GM12878 (cell line): ENCODE measurements at regions not wholly inside any gene's neighbourhood (a gene's known extent, or its start where the extent isn't known, plus 50 kb on each side); places are given as distances from the start of the nearest gene placed in this dataset.
A peak's percentile ranks its signal among the peaks of the same experiment; 100 is the strongest.

ENCODE experiments used
- ATAC-seq: fragments of 200-7000 bp; cut with Tn5 transposase; 3 replicates; pipeline ENCODE4 v1.9.1; 2020; ENCODE audit warnings: mild to moderate bottlenecking, moderate library complexity
- BruUV-seq: library from RNA; stranded (reverse); fragments of 400-500 nt; replicated peaks from 2 replicates; lab custom pipeline; 2021; lab: Mats Ljungman, UMichigan
- CTCF ChIA-PET: fragments of 300-600 bp; sonication (Branson Sonifier 250); formaldehyde crosslinking; extraction: SDS; loops from one replicate; lab custom pipeline; 2021; ENCODE audit warnings: inconsistent platforms; lab: Yijun Ruan, JAX
- POLR2A ChIA-PET: fragments of 350-600 bp; formaldehyde crosslinking; extraction: SDS; loops from one replicate; lab custom pipeline; 2021; ENCODE audit warnings: inconsistent platforms; lab: Charles Lee
- RAD21 ChIA-PET: fragments of 300-600 bp; sonication (Branson Sonifier 250); formaldehyde crosslinking; loops from one replicate; lab custom pipeline; 2023; ENCODE audit warnings: antibody characterized with exemption; ENCODE audit not compliant: unreplicated experiment; lab: Charles Lee
- SMC1A ChIA-PET: fragments of 300-600 bp; sonication (Branson Sonifier 250); formaldehyde crosslinking; loops from one replicate; lab custom pipeline; 2023; ENCODE audit not compliant: unreplicated experiment, uncharacterized antibody; lab: Charles Lee
- DNase-seq: peaks from one replicate; pipeline ENCODE4 v3.0.0-alpha.2; 2011; ENCODE audit warnings: low read depth, low spot score
- FAIRE-seq: peaks from 3 replicates; lab custom pipeline; 2011; peaks lifted over from hg19 to GRCh38; lab: Jason Lieb, UNC
- H2AFZ ChIP-seq: 2 replicates; pipeline ENCODE4 v1.6.0; 2011; ENCODE audit warnings: low read depth, low read length, control low read depth; ENCODE audit not compliant: control insufficient read depth
- H3K27ac ChIP-seq: 2 replicates; pipeline ENCODE4 v1.5.1; 2011; ENCODE audit warnings: control low read depth; ENCODE audit not compliant: control insufficient read depth, insufficient read depth
- H3K27me3 ChIP-seq, 2 experiments: replicated peaks in 1 of 2; 2 replicates each; pipeline versions ENCODE4 v1.6.0 to v1.6.1; 2011; ENCODE audit warnings: low read length in 1 of 2; ENCODE audit not compliant: control insufficient read depth in 2 of 2, insufficient read depth in 2 of 2
- H3K36me3 ChIP-seq, 2 experiments: 2 replicates each; pipeline ENCODE4 v1.5.1; 2011; ENCODE audit warnings: low read length in 1 of 2; ENCODE audit not compliant: control insufficient read depth in 2 of 2, insufficient read depth in 2 of 2
- H3K4me1 ChIP-seq: 2 replicates; pipeline ENCODE4 v1.6.1; 2011; ENCODE audit warnings: mild to moderate bottlenecking, low read length, moderate library complexity, mixed read lengths; ENCODE audit not compliant: control insufficient read depth, insufficient read depth
- H3K4me2 ChIP-seq: 2 replicates; pipeline ENCODE4 v1.6.0; 2011; ENCODE audit warnings: control low read depth; ENCODE audit not compliant: control insufficient read depth, insufficient read depth
- H3K4me3 ChIP-seq: fragments of 200-600 bp; sonication (generic); 2 replicates; pipeline ENCODE4 v1.5.1; 2016
- H3K79me2 ChIP-seq: 2 replicates; pipeline ENCODE4 v1.6.0; 2011; ENCODE audit warnings: low read length; ENCODE audit not compliant: control insufficient read depth, insufficient read depth
- H3K9ac ChIP-seq: 2 replicates; pipeline ENCODE4 v1.8.0; 2011; ENCODE audit warnings: low read length, control low read depth, mixed read lengths; ENCODE audit not compliant: control insufficient read depth, insufficient read depth
- H3K9me3 ChIP-seq: replicated peaks from 3 replicates; pipeline ENCODE4 v1.5.1; 2011; ENCODE audit warnings: mild to moderate bottlenecking, low read length; ENCODE audit not compliant: control insufficient read depth, insufficient read depth
- H4K20me1 ChIP-seq: 2 replicates; pipeline ENCODE4 v1.6.0; 2011; ENCODE audit not compliant: control insufficient read depth, insufficient read depth
- BMI1 ChIP-seq: fragments of 450-650 bp; IDR thresholded peaks from 2 replicates; pipeline ENCODE4 v1.6.1; 2016; ENCODE audit warnings: mild to moderate bottlenecking, moderate library complexity, borderline replicate concordance
- KAT2A ChIP-seq: conservative IDR thresholded peaks from 2 replicates; pipeline ENCODE4 v1.6.1; 2011; ENCODE audit warnings: low read depth, low read length; ENCODE audit not compliant: control insufficient read depth
- MEF2B ChIP-seq: fragments of 450-650 bp; IDR thresholded peaks from 2 replicates; pipeline ENCODE4 v1.6.1; 2018; ENCODE audit warnings: mild to moderate bottlenecking, moderate library complexity; ENCODE audit not compliant: partially characterized antibody, poor library complexity, severe bottlenecking
- PML ChIP-seq: IDR thresholded peaks from 2 replicates; pipeline ENCODE4 v1.6.1; 2012; ENCODE audit warnings: low read length, inconsistent platforms
- RAD21 ChIP-seq: IDR thresholded peaks from 2 replicates; pipeline ENCODE4 v1.6.1; 2011; ENCODE audit warnings: mild to moderate bottlenecking, low read depth, low read length, moderate library complexity; ENCODE audit not compliant: insufficient read depth
- RBBP5 ChIP-seq: fragments of 200-600 bp; sonication (generic); conservative IDR thresholded peaks from 2 replicates; pipeline ENCODE4 v1.6.1; 2016
- RELB ChIP-seq: fragments of 450-650 bp; IDR thresholded peaks from 2 replicates; pipeline ENCODE4 v1.6.1; 2017; ENCODE audit warnings: low read depth, mild to moderate bottlenecking, moderate library complexity
- SP1 ChIP-seq: IDR thresholded peaks from one replicate; pipeline ENCODE4 v1.6.1; 2011; ENCODE audit warnings: low read depth, low read length
- YY1 ChIP-seq: IDR thresholded peaks from 2 replicates; pipeline ENCODE4 v1.6.1; 2011; ENCODE audit warnings: low read depth, mild to moderate bottlenecking, low read length
- in situ Hi-C: fragments of 300-500 bp; cut with MboI; formaldehyde crosslinking; loops from 9 replicates; pipeline ENCODE4 v1.14.3; 2018; ENCODE audit warnings: mixed read lengths
- intact Hi-C: fragments of 100-400 bp; cut with micrococcal nuclease; formaldehyde crosslinking; loops from one replicate; pipeline ENCODE4 v1.14.2; 2022; ENCODE audit not compliant: unreplicated experiment

- TF ChIP-seq MEF2B: no peak
- TF ChIP-seq PML: no peak
Observed at GRCh38 chr21:16441789-16442188, 712.0 kb downstream of the USP25 start (continued).

GRCh38 chr21:16454399-16454798, 724.6 kb downstream of the USP25 start:
- no peak overlapping the region for H3K4me2 ChIP-seq
- H2AFZ ChIP-seq: no peak overlapping the region
- no TSS peak for BruUV-seq
- no peak overlapping the region for H3K27ac ChIP-seq
- ATAC-seq (no peak), DNase-seq (no peak), FAIRE-seq (no peak)
- no peaks in the 10 kb centered on the region for H3K36me3 ChIP-seq
- no peaks in the 10 kb centered on the region for H3K4me1 ChIP-seq
- ChIA-PET SMC1A (no interaction called here), POLR2A (no interaction called here), CTCF (no interaction called here), RAD21 (no interaction called here)
- H3K27me3 ChIP-seq: no peaks in the 10 kb centered on the region
- TF ChIP-seq BMI1 (no peak), YY1 (no peak), RBBP5 (no peak), KAT2A (no peak), MEF2B (no peak), RAD21 (peak; percentile 24; the same call in 1 of the 2 replicates), SP1 (no peak), RELB (no peak), PML (no peak)
- no peak overlapping the region for H3K4me3 ChIP-seq
- intact Hi-C loops: no loop called here
- H3K9ac ChIP-seq: no peak overlapping the region
- no peaks in the 10 kb centered on the region for H3K9me3 ChIP-seq
- no peaks in the 10 kb centered on the region for H4K20me1 ChIP-seq
- H3K79me2 ChIP-seq: no peaks in the 10 kb centered on the region
- in situ Hi-C loops: no loop called here
